RWPE1 (cell line): ENCODE measurements at regions not wholly inside any gene's neighbourhood (a gene's known extent, or its start where the extent isn't known, plus 50 kb on each side); places are given as distances from the start of the nearest gene placed in this dataset.
"Not testable (repeated sequence)": the region's sequence is repeated elsewhere in the genome, so short reads cannot be mapped to it uniquely, and the experiment has no call there.

Experiments used
- CTCF ChIA-PET: fragments of 350-600 bp; sonication (Branson Sonifier 250); formaldehyde crosslinking; extraction: SDS; loops from one replicate; lab custom pipeline; 2021; lab: Yijun Ruan, JAX
- POLR2A ChIA-PET: fragments of 400-600 bp; formaldehyde crosslinking; extraction: SDS; loops from one replicate; lab custom pipeline; 2020; ENCODE audit warnings: antibody characterized with exemption; ENCODE audit not compliant: low non-redundant PET; lab: Yijun Ruan, JAX
- DNase-seq: peaks from one replicate; pipeline ENCODE4 v3.0.0; 2012; ENCODE audit warnings: low spot score
- H3K27ac ChIP-seq: fragments of 450-650 bp; 2 replicates; pipeline ENCODE4 v1.5.1; 2017
- TF ChIP-seq, protein P1 (sequence below): fragments of 450-650 bp; conservative IDR thresholded peaks from 2 replicates; pipeline ENCODE4 v1.5.1; 2017; ENCODE audit warnings: low read depth, mild to moderate bottlenecking

DNA sequence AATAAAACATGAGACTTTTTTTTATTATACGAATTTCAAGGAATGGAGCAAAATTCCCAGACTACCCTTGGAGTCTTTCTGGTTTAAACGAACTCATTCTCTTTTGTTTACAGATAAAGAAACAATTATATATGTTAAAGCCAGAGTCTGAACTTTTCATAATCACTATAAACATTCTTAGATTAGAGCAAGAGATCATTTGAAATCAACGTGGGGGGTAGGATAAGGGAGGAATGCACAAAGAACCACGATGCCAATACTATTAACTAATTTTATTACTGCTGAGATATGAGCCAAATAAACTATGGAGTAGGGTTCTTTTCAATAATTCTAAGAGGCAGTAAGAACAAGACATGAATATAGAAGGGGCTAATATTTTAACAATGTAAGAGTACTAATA, 148.0 kb upstream of the FREM1 start:
- no peak for DNase-seq
- TF ChIP-seq, protein P1, sequence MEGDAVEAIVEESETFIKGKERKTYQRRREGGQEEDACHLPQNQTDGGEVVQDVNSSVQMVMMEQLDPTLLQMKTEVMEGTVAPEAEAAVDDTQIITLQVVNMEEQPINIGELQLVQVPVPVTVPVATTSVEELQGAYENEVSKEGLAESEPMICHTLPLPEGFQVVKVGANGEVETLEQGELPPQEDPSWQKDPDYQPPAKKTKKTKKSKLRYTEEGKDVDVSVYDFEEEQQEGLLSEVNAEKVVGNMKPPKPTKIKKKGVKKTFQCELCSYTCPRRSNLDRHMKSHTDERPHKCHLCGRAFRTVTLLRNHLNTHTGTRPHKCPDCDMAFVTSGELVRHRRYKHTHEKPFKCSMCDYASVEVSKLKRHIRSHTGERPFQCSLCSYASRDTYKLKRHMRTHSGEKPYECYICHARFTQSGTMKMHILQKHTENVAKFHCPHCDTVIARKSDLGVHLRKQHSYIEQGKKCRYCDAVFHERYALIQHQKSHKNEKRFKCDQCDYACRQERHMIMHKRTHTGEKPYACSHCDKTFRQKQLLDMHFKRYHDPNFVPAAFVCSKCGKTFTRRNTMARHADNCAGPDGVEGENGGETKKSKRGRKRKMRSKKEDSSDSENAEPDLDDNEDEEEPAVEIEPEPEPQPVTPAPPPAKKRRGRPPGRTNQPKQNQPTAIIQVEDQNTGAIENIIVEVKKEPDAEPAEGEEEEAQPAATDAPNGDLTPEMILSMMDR, result no peak
- POLR2A ChIA-PET, result no interaction called here
- CTCF ChIA-PET, result no interaction called here
- H3K27ac ChIP-seq, result no peak overlapping the region

GRCh38 chr9:15055284-15055683, 145.1 kb upstream of the FREM1 start:
- POLR2A ChIA-PET, DNase-seq, H3K27ac ChIP-seq: not testable (repeated sequence)
- CTCF ChIA-PET, result interaction anchor here (0.6 kb wide), 1 partner anchor 241 kb away, joined by 3 read pairs; no protein-coding TSS in a partner anchor

- ChIA-PET CTCF (no interaction called here), POLR2A (no interaction called here)
- no peak for DNase-seq
- H3K27ac ChIP-seq, result no peak overlapping the region
- TF ChIP-seq, protein P1, result no peak
Observed at GRCh38 chr9:15048772-15049171, 138.5 kb upstream of the FREM1 start.

GRCh38 chr9:15047028-15047551, 136.9 kb upstream of the FREM1 start:
- no peak overlapping the region for H3K27ac ChIP-seq
- CTCF ChIA-PET, result interaction anchor here (0.8 kb wide), 1 partner anchor 647 kb away, joined by 4 read pairs; no protein-coding TSS in a partner anchor
- no peak for DNase-seq
- TF ChIP-seq, protein P1, result no peak
- POLR2A ChIA-PET, result no interaction called here

DNA sequence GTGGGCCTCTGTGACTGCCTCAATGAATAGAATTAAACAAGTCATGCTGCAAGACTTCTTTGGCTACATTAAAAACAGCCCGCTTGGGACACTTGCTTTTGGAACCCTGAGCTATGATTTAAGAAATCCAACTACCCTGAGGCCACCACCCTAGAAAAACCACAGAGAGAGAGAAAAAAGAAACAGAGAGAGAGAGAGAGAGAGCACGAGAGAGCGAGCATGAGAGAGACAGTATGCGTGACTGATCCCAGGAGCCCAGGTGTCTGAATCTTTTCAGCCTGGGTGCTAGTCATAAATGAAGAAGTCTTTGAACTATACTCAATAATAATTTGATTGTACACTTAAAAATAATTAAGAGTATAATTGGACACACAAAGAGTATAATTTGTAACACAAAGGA, 123.1 kb upstream of the FREM1 start:
- POLR2A ChIA-PET, result no interaction called here
- DNase-seq, result no peak
- no peak overlapping the region for H3K27ac ChIP-seq
- TF ChIP-seq, protein P1, result no peak
- CTCF ChIA-PET, result no interaction called here

DNA sequence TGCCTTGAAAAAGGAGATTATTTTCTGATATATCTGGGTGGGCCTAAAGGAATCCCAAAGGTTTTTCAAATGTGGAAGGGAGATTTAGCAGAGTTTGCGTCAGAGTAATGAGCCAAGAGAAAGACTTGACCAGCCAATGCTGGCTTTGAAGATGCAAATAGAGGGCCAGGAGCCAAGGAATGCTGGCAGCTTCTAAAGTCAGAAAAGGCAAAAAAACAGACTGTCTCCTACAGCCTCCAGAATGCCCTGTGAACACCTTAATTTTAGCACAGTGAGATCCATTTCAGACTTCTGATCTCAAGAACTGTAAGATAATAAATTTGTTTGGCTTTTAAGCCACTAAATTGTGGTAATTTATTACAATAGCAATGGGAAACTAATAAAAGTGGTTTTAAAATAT, 122.6 kb upstream of the FREM1 start:
- TF ChIP-seq, protein P1, result no peak
- CTCF ChIA-PET, result no interaction called here
- no peak overlapping the region for H3K27ac ChIP-seq
- POLR2A ChIA-PET, result no interaction called here
- no peak for DNase-seq

- CTCF ChIA-PET, result no interaction called here
- no peak overlapping the region for H3K27ac ChIP-seq
- DNase-seq, result no peak
- POLR2A ChIA-PET, result no interaction called here
- TF ChIP-seq, protein P1, result no peak
Observed at GRCh38 chr9:15021146-15021545, 110.9 kb upstream of the FREM1 start.
